IMR-90 (cell line): ENCODE measurements at regions not wholly inside any gene's neighbourhood (a gene's known extent, or its start where the extent isn't known, plus 50 kb on each side); places are given as distances from the start of the nearest gene placed in this dataset.
A peak's percentile ranks its signal among the peaks of the same experiment; 100 is the strongest.
"Not testable (repeated sequence)": the region's sequence is repeated elsewhere in the genome, so short reads cannot be mapped to it uniquely, and the experiment has no call there.

Experiments
- ATAC-seq: fragments of 200-7000 bp; cut with Tn5 transposase; 2 replicates; pipeline ENCODE4 v1.9.1; 2020; ENCODE audit warnings: low read depth, mild to moderate bottlenecking, moderate library complexity
- BruUV-seq: library from RNA; stranded (reverse); fragments of 400-500 nt; replicated peaks from 2 replicates; lab custom pipeline; 2021; lab: Mats Ljungman, UMichigan
- CTCF ChIA-PET: fragments of 300-600 bp; formaldehyde crosslinking; extraction: SDS; loops from one replicate; lab custom pipeline; 2021; ENCODE audit warnings: antibody characterized with exemption; lab: Yijun Ruan, JAX
- POLR2A ChIA-PET: fragments of 300-600 bp; sonication (Branson Sonifier 250); formaldehyde crosslinking; loops from one replicate; lab custom pipeline; 2022; ENCODE audit warnings: antibody characterized with exemption; ENCODE audit not compliant: unreplicated experiment; lab: Charles Lee
- DNase-seq: peaks from one replicate; pipeline ENCODE4 v3.0.0; 2013
- H2AFZ ChIP-seq: replicated peaks from 2 replicates; pipeline ENCODE3; 2013; ENCODE audit warnings: low read length, mild to moderate bottlenecking; ENCODE audit not compliant: poor library complexity
- H2AK5ac ChIP-seq: 2 replicates; pipeline ENCODE4 v1.6.1; 2013; ENCODE audit warnings: low read depth, low read length, inconsistent platforms
- H2AK9ac ChIP-seq: replicated peaks from 2 replicates; pipeline ENCODE3; 2013; ENCODE audit warnings: mild to moderate bottlenecking, low read depth, low read length, moderate library complexity; ENCODE audit not compliant: poor library complexity
- H2BK120ac ChIP-seq: 2 replicates; pipeline ENCODE4 v1.6.1; 2013; ENCODE audit warnings: low read depth, low read length, inconsistent platforms
- H2BK15ac ChIP-seq: 3 replicates; pipeline ENCODE4 v1.6.1; 2013; ENCODE audit warnings: low read depth, low read length, inconsistent platforms
- H2BK20ac ChIP-seq: 2 replicates; pipeline ENCODE4 v1.6.1; 2013; ENCODE audit warnings: low read depth, mild to moderate bottlenecking, inconsistent platforms, low read length, moderate library complexity
- H2BK5ac ChIP-seq: 2 replicates; pipeline ENCODE4 v1.6.1; 2013; ENCODE audit warnings: mild to moderate bottlenecking, low read depth, low read length, inconsistent platforms; ENCODE audit not compliant: poor library complexity, severe bottlenecking
- H3K14ac ChIP-seq: replicated peaks from 2 replicates; pipeline ENCODE4 v1.6.1; 2013; ENCODE audit warnings: low read depth, low read length, inconsistent platforms
- H3K18ac ChIP-seq: 2 replicates; pipeline ENCODE4 v1.6.1; 2013; ENCODE audit warnings: low read depth, low read length, control low read depth
- H3K23ac ChIP-seq: 2 replicates; pipeline ENCODE4 v1.6.1; 2013; ENCODE audit warnings: low read depth, low read length, inconsistent platforms
- H3K27ac ChIP-seq: 2 replicates; pipeline ENCODE4 v1.5.1; 2013; ENCODE audit warnings: mild to moderate bottlenecking, control low read depth, low read length; ENCODE audit not compliant: insufficient read depth
- H3K27me3 ChIP-seq: 2 replicates; pipeline ENCODE4 v1.6.1; 2013; ENCODE audit warnings: low read length; ENCODE audit not compliant: control insufficient read depth, insufficient read depth
- H3K36me3 ChIP-seq: 2 replicates; pipeline ENCODE4 v1.6.1; 2013; ENCODE audit warnings: low read length, mixed read lengths; ENCODE audit not compliant: control insufficient read depth, insufficient read depth
- H3K4ac ChIP-seq: 2 replicates; pipeline ENCODE4 v1.6.1; 2013; ENCODE audit warnings: low read depth, low read length, inconsistent platforms
- H3K4me1 ChIP-seq: 2 replicates; pipeline ENCODE4 v1.6.1; 2013; ENCODE audit warnings: low read length, mixed read lengths; ENCODE audit not compliant: control insufficient read depth, insufficient read depth
- H3K4me2 ChIP-seq: 2 replicates; pipeline ENCODE4 v1.6.1; 2013; ENCODE audit warnings: low read depth, mild to moderate bottlenecking, control low read depth, low read length, moderate library complexity
- H3K4me3 ChIP-seq: 2 replicates; pipeline ENCODE4 v1.5.1; 2013; ENCODE audit warnings: low read depth, mild to moderate bottlenecking, control low read depth, low read length, moderate library complexity; ENCODE audit not compliant: insufficient read depth
- H3K56ac ChIP-seq: 2 replicates; pipeline ENCODE4 v1.6.1; 2013; ENCODE audit warnings: low read length, inconsistent platforms; ENCODE audit not compliant: insufficient read depth; ENCODE audit errors: extremely low read depth
- H3K79me1 ChIP-seq, 2 experiments: 2 replicates each; pipeline ENCODE4 v1.6.1; 2013; ENCODE audit warnings: low read length in 2 of 2, inconsistent platforms in 1 of 2, low read depth in 1 of 2
- H3K9ac ChIP-seq: 2 replicates; pipeline ENCODE4 v1.6.1; 2013; ENCODE audit warnings: low read depth, low read length, control low read depth
- H3K9me1 ChIP-seq: 2 replicates; pipeline ENCODE4 v1.6.1; 2013; ENCODE audit warnings: low read length, inconsistent platforms; ENCODE audit not compliant: insufficient read depth
- H3K9me3 ChIP-seq: 2 replicates; pipeline ENCODE4 v1.6.1; 2013; ENCODE audit warnings: low read length; ENCODE audit not compliant: control insufficient read depth, insufficient read depth
- H4K20me1 ChIP-seq: 2 replicates; pipeline ENCODE4 v1.6.1; 2013; ENCODE audit warnings: low read length, inconsistent platforms; ENCODE audit not compliant: insufficient read depth
- H4K5ac ChIP-seq: 2 replicates; pipeline ENCODE4 v1.6.1; 2013; ENCODE audit warnings: mild to moderate bottlenecking, low read depth, low read length, control low read depth
- H4K8ac ChIP-seq, 2 experiments: 2 replicates each; pipeline ENCODE4 v1.6.1; 2013; ENCODE audit warnings: low read depth in 2 of 2, low read length in 2 of 2, control low read depth in 1 of 2, inconsistent platforms in 1 of 2
- H4K91ac ChIP-seq: 2 replicates; pipeline ENCODE4 v1.6.1; 2013; ENCODE audit warnings: low read depth, low read length, inconsistent platforms; ENCODE audit not compliant: insufficient read depth
- BHLHE40 ChIP-seq: fragments of 150-350 bp; IDR thresholded peaks from 2 replicates; pipeline ENCODE4 v1.6.1; 2016; ENCODE audit warnings: mild to moderate bottlenecking, low read depth, low read length
- CEBPB ChIP-seq: IDR thresholded peaks from 2 replicates; pipeline ENCODE4 v1.6.1; 2012; ENCODE audit warnings: low read depth, low read length, improper control_type of control experiment
- RFX5 ChIP-seq: IDR thresholded peaks from 2 replicates; pipeline ENCODE4 v1.8.0; 2012; ENCODE audit warnings: low read depth, mild to moderate bottlenecking, low read length, moderate library complexity
- WGBS, 2 experiments: methylation state at CpG; one replicate each; pipeline versions ENCODE4 v1.1.5 to v1.1.7; 2013; ENCODE audit warnings: missing lambda C conversion rate in 2 of 2; ENCODE audit not compliant: insufficient read length in 1 of 2; ENCODE audit errors: extremely low coverage in 2 of 2; 5-methylcytosine and 5-hydroxymethylcytosine counted together
- dilution Hi-C: fragments of 300-500 bp; cut with HindIII; formaldehyde crosslinking; loops from one replicate; pipeline ENCODE4 v1.14.3; 2018; ENCODE audit warnings: low sequenced_read_pairs; ENCODE audit not compliant: unreplicated experiment
- in situ Hi-C: fragments of 300-500 bp; cut with MboI; formaldehyde crosslinking; loops from 3 replicates; pipeline ENCODE4 v1.14.3; 2019; ENCODE audit warnings: low sequenced_read_pairs, inconsistent platforms, mixed read lengths
- intact Hi-C: fragments of 100-400 bp; cut with micrococcal nuclease; formaldehyde crosslinking; loops from 2 replicates; pipeline ENCODE4 v1.10.0; 2022

DNA sequence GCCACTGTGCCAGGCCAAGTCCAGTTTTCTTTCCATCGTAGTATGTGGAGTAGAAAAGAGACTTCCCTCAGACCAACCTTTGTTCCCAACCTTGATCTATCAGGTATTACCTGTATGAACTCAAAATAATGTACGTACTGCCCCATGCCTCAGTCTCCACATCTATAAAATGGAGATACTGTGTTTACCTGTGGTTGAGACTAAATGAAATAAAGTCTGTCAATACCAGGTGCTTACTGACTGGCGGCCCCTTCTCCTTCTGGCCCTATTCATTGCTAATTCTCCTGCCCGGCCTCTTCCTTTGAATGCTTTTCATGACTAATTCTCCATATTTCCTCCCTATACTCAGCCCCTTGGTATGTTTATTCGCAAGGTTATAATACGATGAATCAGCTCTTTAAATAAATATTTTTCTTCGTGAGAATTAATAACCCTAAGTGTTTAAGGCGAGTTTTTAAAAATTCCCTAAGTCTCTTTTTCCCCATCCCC lies 89.6 kb upstream of the BASP1 start (continued):
- 0 out of 2 replicates have a peak, but pooled peaks have one; percentile 24 for TF ChIP-seq BHLHE40

DNA sequence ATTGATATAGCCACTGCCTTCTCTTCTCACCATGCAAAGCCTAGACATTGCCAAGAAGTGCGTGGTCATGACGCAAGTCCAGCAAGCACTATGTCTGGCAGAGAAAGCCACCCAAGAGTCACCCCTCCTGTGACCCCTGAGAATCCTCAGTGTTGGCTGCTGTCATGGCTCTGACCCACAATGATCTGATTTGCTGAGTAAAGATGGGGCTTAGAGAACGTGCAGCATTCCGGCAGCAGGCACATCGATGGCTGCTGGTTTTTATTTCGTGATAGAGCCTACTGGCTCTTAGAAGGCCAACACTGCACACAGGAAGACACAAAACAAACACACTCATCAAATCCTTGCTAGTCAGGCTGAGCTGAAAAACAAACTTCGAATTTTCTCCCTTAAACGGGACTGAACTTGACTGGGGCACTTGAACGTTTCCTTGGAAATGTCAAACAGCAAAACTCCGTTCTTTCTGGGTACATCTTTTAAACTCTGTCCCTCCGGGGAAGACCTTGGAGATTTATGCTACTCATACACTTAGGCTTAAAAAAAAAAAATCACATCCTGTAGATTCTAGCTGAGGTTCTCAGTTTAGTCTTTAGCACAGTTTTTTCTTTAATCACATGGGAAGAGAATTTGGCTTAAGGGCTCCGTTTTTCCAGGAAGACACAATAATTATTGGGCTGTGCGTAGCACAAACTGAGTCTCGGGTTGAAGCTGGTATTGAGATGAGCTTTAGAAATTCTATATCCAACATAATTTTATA lies 88.2 kb upstream of the BASP1 start:
- Histone ChIP-seq H2AFZ (peak overlapping the region; percentile 25), H2BK5ac (peak overlapping the region; percentile 63), H2BK15ac (peak overlapping the region; percentile 66), H3K23ac (peak overlapping the region; percentile 47), H3K4me3 (no peak overlapping the region), H3K9me1 (peaks cover 16% of the 10 kb centered on the region), H4K20me1 (no peaks in the 10 kb centered on the region), H3K4ac (peak overlapping the region; percentile 96), H2AK9ac (peak overlapping the region; percentile 18), H3K56ac (peak overlapping the region; percentile 58), H3K14ac (peak overlapping the region; percentile 65), H2BK20ac (peak overlapping the region; percentile 100), H3K18ac (peak overlapping the region; percentile 96), H2AK5ac (peak overlapping the region; percentile 100), H3K9me3 (no peaks in the 10 kb centered on the region), H3K4me2 (no peak overlapping the region; the same call in 1 of the 2 replicates), H3K27me3 (no peaks in the 10 kb centered on the region), H3K9ac (peak overlapping the region; percentile 38; the same call in 1 of the 2 replicates), H3K79me1 (peaks cover 24 to 48% of the 10 kb centered on the region in 2 experiments), H4K91ac (peak overlapping the region; percentile 97), H3K4me1 (peaks cover 18% of the 10 kb centered on the region), H4K8ac (peak overlapping the region; percentile 92 to 99), H3K27ac (peak overlapping the region; percentile 91), H3K36me3 (no peaks in the 10 kb centered on the region), H2BK120ac (peak overlapping the region; percentile 99), H4K5ac (peak overlapping the region; percentile 100)
- in situ Hi-C loops (loop anchor here (5.0 kb wide), 1 partner anchor 58 kb away; no protein-coding TSS in a partner anchor), dilution Hi-C loops (no loop called here), intact Hi-C loops (loop anchor here (5.0 kb wide), 1 partner anchor 127 kb away; no protein-coding TSS in a partner anchor)
- POLR2A ChIA-PET: interaction anchor here (0.7 kb wide), 1 partner anchor 134 kb away, joined by 4 read pairs; no protein-coding TSS in a partner anchor
- no CpG with 5 or more reads among the region's 14 CpGs for WGBS, 2 experiments
- TF ChIP-seq CEBPB (peak; percentile 34; the same call in 1 of the 2 replicates), RFX5 (no peak)
- ATAC-seq (no peak), DNase-seq (no peak)
- CTCF ChIA-PET: interaction anchor here (0.6 to 1.0 kb wide), 2 partner anchors 61 to 210 kb away, joined by 3 to 4 read pairs; no protein-coding TSS in a partner anchor
- no TSS peak for BruUV-seq

DNA sequence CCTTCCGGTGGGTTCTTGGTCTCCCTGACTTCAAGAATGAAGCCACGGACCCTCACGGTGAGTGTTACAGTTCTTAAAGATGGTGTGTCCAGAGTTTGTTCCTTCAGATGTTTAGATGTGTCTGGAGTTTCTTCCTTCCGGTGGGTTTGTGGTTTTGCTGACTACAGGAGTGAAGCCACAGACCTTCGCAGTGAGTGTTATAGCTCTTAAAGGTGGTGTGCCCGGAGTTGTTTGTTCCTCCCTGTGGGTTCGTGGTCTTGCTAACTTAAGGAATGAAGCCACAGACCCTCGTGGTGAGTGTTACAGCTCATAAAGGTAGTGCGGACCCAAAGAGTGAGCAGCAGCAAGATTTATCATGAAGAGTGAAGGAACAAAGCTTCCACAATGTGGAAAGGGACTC lies 87.1 kb upstream of the BASP1 start:
- intact Hi-C loops: loop anchor here (5.0 kb wide), 2 partner anchors 108 to 1182 kb away; no protein-coding TSS in a partner anchor
- H2BK20ac ChIP-seq: peak overlapping the region; percentile 100; the same call in 1 of the 2 replicates
- ChIA-PET POLR2A (interaction anchor here (0.5 kb wide), 1 partner anchor 66 kb away, joined by 4 read pairs; no protein-coding TSS in a partner anchor), CTCF (interaction anchor here (1.0 kb wide), 1 partner anchor 60 kb away, joined by 4 read pairs; no protein-coding TSS in a partner anchor)
- peak overlapping the region; percentile 66; the same call in 2 of the 3 replicates for H2BK15ac ChIP-seq
- H4K8ac ChIP-seq: peak overlapping the region in 1 of 2 experiments; percentile 99; a peak in 2 of 4 replicates
- H3K14ac ChIP-seq: peak overlapping the region; percentile 69
- H3K23ac ChIP-seq: peak overlapping the region; percentile 26; the same call in 1 of the 2 replicates
- H3K79me1 ChIP-seq: peaks cover 24 to 48% of the 10 kb centered on the region in 2 experiments
- dilution Hi-C loops, H2AFZ ChIP-seq, BruUV-seq, H3K27me3 ChIP-seq, H3K27ac ChIP-seq, H3K4me2 ChIP-seq, H3K9ac ChIP-seq, ATAC-seq, H3K56ac ChIP-seq, H4K20me1 ChIP-seq, DNase-seq, H3K36me3 ChIP-seq, H3K9me3 ChIP-seq, H3K4me3 ChIP-seq, H2AK9ac ChIP-seq: not testable (repeated sequence)
- WGBS, 2 experiments: 67% methylated on average over 1 of the region's 9 CpGs; no CpG with 5 or more reads in 1 of the 2 experiments
- peak overlapping the region; percentile 50 for H4K91ac ChIP-seq
- peaks cover 16% of the 10 kb centered on the region for H3K9me1 ChIP-seq
- peak overlapping the region; percentile 74 for H2AK5ac ChIP-seq
- H4K5ac ChIP-seq: peak overlapping the region; percentile 32; the same call in 1 of the 2 replicates
- in situ Hi-C loops: loop anchor here (5.0 kb wide), 1 partner anchor 198 kb away; no protein-coding TSS in a partner anchor
- H2BK5ac ChIP-seq: peak overlapping the region; percentile 15
- H2BK120ac ChIP-seq: peak overlapping the region; percentile 99
- peak overlapping the region; percentile 96 for H3K4ac ChIP-seq
- peak overlapping the region; percentile 96; the same call in 1 of the 2 replicates for H3K18ac ChIP-seq
- H3K4me1 ChIP-seq: peaks cover 18% of the 10 kb centered on the region
